ENCODE measurements at regions not wholly inside any gene's neighbourhood (a gene's known extent, or its start where the extent isn't known, plus 50 kb on each side); places are given as distances from the start of the nearest gene placed in this dataset.

GRCh38 chr1:83016354-83016849 is 982.5 kb downstream of the TTLL7 start:
- no peak for DNase-seq (ENCODE audit: low read depth)
- no peak overlapping the region for H3K4me3 ChIP-seq (ENCODE audit: low read depth, low read length)
- TF ChIP-seq POLR2A (IDR thresholded peaks at IDR 0.05; ENCODE audit: extremely low read depth, insufficient read length) (no peak), MAX (IDR thresholded peaks at IDR 0.05; ENCODE audit: low read depth, low read length) (no peak), MYC (IDR thresholded peaks at IDR 0.05; ENCODE audit: low read depth, low read length) (no peak)
- TF ChIP-seq, protein P1, sequence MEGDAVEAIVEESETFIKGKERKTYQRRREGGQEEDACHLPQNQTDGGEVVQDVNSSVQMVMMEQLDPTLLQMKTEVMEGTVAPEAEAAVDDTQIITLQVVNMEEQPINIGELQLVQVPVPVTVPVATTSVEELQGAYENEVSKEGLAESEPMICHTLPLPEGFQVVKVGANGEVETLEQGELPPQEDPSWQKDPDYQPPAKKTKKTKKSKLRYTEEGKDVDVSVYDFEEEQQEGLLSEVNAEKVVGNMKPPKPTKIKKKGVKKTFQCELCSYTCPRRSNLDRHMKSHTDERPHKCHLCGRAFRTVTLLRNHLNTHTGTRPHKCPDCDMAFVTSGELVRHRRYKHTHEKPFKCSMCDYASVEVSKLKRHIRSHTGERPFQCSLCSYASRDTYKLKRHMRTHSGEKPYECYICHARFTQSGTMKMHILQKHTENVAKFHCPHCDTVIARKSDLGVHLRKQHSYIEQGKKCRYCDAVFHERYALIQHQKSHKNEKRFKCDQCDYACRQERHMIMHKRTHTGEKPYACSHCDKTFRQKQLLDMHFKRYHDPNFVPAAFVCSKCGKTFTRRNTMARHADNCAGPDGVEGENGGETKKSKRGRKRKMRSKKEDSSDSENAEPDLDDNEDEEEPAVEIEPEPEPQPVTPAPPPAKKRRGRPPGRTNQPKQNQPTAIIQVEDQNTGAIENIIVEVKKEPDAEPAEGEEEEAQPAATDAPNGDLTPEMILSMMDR (IDR thresholded peaks at IDR 0.05; ENCODE audit: low read depth, low read length), result no peak

DNA sequence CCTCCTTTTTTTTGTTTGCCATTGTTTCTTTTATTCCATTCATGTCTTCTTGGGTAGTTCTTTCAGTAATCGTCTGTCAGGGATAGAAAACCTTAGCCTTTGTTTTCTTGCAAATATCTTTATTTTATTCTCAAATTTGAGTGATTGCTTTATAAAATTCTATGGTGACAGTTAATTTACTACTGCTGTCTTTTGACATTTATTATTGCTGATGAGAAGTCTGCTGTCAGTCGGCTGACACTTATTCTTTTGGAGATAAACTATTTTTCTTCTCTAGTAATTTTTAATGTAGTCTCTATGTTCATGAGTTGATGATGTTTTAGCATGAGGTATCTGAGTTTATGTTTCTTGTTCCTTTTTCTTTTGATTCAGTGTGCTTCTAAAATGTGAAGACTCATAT is 983.8 kb downstream of the TTLL7 start:
- H3K4me3 ChIP-seq (ENCODE audit: low read depth, low read length), result no peak overlapping the region
- no peak for DNase-seq (ENCODE audit: low read depth)
- TF ChIP-seq, protein P1 (IDR thresholded peaks at IDR 0.05; ENCODE audit: low read depth, low read length), result no peak
- TF ChIP-seq POLR2A (IDR thresholded peaks at IDR 0.05; ENCODE audit: extremely low read depth, insufficient read length) (no peak), MAX (IDR thresholded peaks at IDR 0.05; ENCODE audit: low read depth, low read length) (no peak), MYC (IDR thresholded peaks at IDR 0.05; ENCODE audit: low read depth, low read length) (no peak)

DNA sequence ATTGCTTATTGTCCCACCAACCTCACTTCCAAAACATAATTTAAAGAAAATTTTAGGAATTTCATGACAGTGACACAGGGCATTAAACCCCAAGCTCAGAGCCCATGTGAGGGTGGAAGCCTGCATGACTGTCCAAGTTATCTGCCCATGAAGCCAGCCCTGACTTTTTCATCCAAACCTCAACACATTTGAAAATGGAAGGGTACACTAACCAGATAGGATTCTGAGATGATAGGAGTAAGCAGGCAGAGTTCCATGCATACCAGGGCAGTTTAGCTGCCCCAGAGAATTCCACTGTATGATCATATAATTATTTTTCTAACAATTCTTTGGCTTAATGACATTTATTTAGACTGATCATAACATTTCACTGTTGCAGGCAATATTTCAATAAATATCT is 986.0 kb downstream of the TTLL7 start:
- no peak for DNase-seq (ENCODE audit: low read depth)
- no peak overlapping the region for H3K4me3 ChIP-seq (ENCODE audit: low read depth, low read length)
- TF ChIP-seq, protein P1 (IDR thresholded peaks at IDR 0.05; ENCODE audit: low read depth, low read length), result no peak
- TF ChIP-seq POLR2A (IDR thresholded peaks at IDR 0.05; ENCODE audit: extremely low read depth, insufficient read length), result no peak
- TF ChIP-seq MAX (IDR thresholded peaks at IDR 0.05; ENCODE audit: low read depth, low read length), result no peak
- TF ChIP-seq MYC (IDR thresholded peaks at IDR 0.05; ENCODE audit: low read depth, low read length), result no peak

- no peak for DNase-seq (ENCODE audit: low read depth)
- no peak overlapping the region for H3K4me3 ChIP-seq (ENCODE audit: low read depth, low read length)
- TF ChIP-seq POLR2A (IDR thresholded peaks at IDR 0.05; ENCODE audit: extremely low read depth, insufficient read length) (no peak), MAX (IDR thresholded peaks at IDR 0.05; ENCODE audit: low read depth, low read length) (no peak), MYC (IDR thresholded peaks at IDR 0.05; ENCODE audit: low read depth, low read length) (no peak)
- TF ChIP-seq, protein P1 (IDR thresholded peaks at IDR 0.05; ENCODE audit: low read depth, low read length), result no peak
These were observed 987.7 kb downstream of the TTLL7 start for GRCh38 chr1:83011265-83011664.

- no peak overlapping the region for H3K4me3 ChIP-seq (ENCODE audit: low read depth, low read length)
- TF ChIP-seq, protein P1 (IDR thresholded peaks at IDR 0.05; ENCODE audit: low read depth, low read length), result no peak
- no peak for TF ChIP-seq MAX (IDR thresholded peaks at IDR 0.05; ENCODE audit: low read depth, low read length)
- no peak for TF ChIP-seq MYC (IDR thresholded peaks at IDR 0.05; ENCODE audit: low read depth, low read length)
- no peak for TF ChIP-seq POLR2A (IDR thresholded peaks at IDR 0.05; ENCODE audit: extremely low read depth, insufficient read length)
- no peak for DNase-seq (ENCODE audit: low read depth)
These were observed 992.7 kb downstream of the TTLL7 start for GRCh38 chr1:83006271-83006670.

Data from NB4 (cell line).